Sigmoid colon (tissue), 6 donors: ENCODE measurements at regions not wholly inside any gene's neighbourhood (a gene's known extent, or its start where the extent isn't known, plus 50 kb on each side); places are given as distances from the start of the nearest gene placed in this dataset.

Source experiments
- DNase-seq: peaks from one replicate; pipeline ENCODE4 v3.0.0-alpha.2; 2019
- H3K27ac ChIP-seq, 4 donors: fragments of 200-600 bp; sonication (generic); one replicate each; pipeline ENCODE4 v1.5.1; 2016 to 2019; ENCODE audit warnings: mild to moderate bottlenecking in 1 of 4
- H3K27me3 ChIP-seq, 3 donors: fragments of 200-600 bp; sonication (generic); one replicate each; pipeline ENCODE4 v1.5.1; 2019; ENCODE audit warnings: mild to moderate bottlenecking in 1 of 3
- H3K36me3 ChIP-seq, 4 donors: fragments of 200-600 bp; sonication (generic); one replicate each; pipeline ENCODE4 v1.5.1; 2016 to 2019
- H3K4me1 ChIP-seq, 4 donors: fragments of 200-600 bp; sonication (generic); one replicate each; pipeline ENCODE4 v1.5.1; 2017 to 2019
- H3K4me3 ChIP-seq, 4 donors: fragments of 200-600 bp; sonication (generic); one replicate each; pipeline ENCODE4 v1.5.1; 2017 to 2019; ENCODE audit warnings: mild to moderate bottlenecking in 2 of 4, moderate library complexity in 1 of 4
- H3K9me3 ChIP-seq, 4 donors: fragments of 200-600 bp in 3 of 4; sonication (generic) in 3 of 4; one replicate each; pipeline versions ENCODE4 v1.5.1 to v1.6.1; 2013 to 2019
- EP300 ChIP-seq, 4 donors: sonication (generic); formaldehyde crosslinking; IDR thresholded peaks; one replicate each; pipeline ENCODE4 v1.6.1; 2017; ENCODE audit warnings: antibody characterized with exemption in 4 of 4
- POLR2A ChIP-seq, 2 donors: fragments of 450-650 bp; IDR thresholded peaks; one replicate each; pipeline ENCODE4 v1.6.1; 2016; ENCODE audit warnings: antibody characterized with exemption in 2 of 2, mild to moderate bottlenecking in 2 of 2, moderate library complexity in 2 of 2
- POLR2AphosphoS5 ChIP-seq, 4 donors: sonication (generic); formaldehyde crosslinking; IDR thresholded peaks; one replicate each; pipeline ENCODE4 v1.6.1; 2017; ENCODE audit warnings: antibody characterized with exemption in 4 of 4
- WGBS, 2 donors: extraction: QIAGEN DNeasy Blood & Tissue Kit; methylation state at CpG; one replicate each; pipeline ENCODE4 v1.1.7; 2013; 5-methylcytosine and 5-hydroxymethylcytosine counted together
- intact Hi-C: fragments of 100-400 bp; cut with DNase I; formaldehyde crosslinking; loops from one replicate; pipeline ENCODE4 v1.15.1; 2023
- TF ChIP-seq, protein P1 (sequence below), 4 experiments: fragments of 450-650 bp in 3 of 4; fragments of 200-600 bp in 1 of 4; IDR thresholded peaks; one replicate each; pipeline ENCODE4 v1.5.1; 2016 to 2019; ENCODE audit warnings: antibody characterized with exemption in 4 of 4, mild to moderate bottlenecking in 3 of 4, moderate library complexity in 2 of 4
- donor health status: healthy with polysubstance abuse.
- donor health status: healthy.

DNA sequence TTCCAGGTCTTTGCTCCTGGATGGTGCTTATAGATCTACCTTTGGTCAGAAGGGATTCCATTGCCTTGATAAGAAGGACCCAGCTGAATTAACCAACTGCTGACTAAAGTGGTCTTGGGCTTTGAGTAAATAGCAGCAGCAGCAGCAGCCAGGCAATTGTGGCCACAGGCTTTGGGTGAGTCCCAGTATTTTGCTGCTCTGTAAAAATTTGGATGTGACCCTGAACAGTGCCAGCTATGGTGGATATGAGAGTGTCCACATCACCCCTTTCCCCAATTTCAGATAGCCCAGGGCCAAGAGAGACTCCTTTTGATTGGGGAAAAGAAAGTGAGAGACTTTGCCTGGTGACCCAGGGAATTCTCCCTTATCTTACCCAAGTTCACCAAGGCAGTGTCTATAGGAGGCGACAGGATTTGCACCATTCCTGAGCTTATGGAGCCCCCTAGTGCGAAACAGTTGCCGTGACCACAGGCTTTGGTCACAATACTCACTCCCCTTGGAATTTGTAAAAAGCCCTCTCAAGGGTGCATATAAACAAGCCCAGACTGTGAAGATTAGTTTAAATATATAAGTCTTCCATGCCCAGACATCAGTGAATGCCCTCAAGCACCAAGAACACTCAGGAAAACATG lies 518.0 kb downstream of the TMA16 start:
- no peaks in the 10 kb centered on the region for H3K36me3 ChIP-seq
- 15 to 17% methylated on average over 3 of the region's 3 CpGs for WGBS, 2 donors
- no peak for DNase-seq
- H3K9me3 ChIP-seq, result no peaks in the 10 kb centered on the region
- H3K4me3 ChIP-seq, result no peak overlapping the region
- TF ChIP-seq POLR2AphosphoS5 (IDR thresholded peaks at IDR 0.05), result no peak
- no peak for TF ChIP-seq POLR2A (IDR thresholded peaks at IDR 0.05)
- TF ChIP-seq EP300 (IDR thresholded peaks at IDR 0.05), result no peak
- TF ChIP-seq, protein P1, sequence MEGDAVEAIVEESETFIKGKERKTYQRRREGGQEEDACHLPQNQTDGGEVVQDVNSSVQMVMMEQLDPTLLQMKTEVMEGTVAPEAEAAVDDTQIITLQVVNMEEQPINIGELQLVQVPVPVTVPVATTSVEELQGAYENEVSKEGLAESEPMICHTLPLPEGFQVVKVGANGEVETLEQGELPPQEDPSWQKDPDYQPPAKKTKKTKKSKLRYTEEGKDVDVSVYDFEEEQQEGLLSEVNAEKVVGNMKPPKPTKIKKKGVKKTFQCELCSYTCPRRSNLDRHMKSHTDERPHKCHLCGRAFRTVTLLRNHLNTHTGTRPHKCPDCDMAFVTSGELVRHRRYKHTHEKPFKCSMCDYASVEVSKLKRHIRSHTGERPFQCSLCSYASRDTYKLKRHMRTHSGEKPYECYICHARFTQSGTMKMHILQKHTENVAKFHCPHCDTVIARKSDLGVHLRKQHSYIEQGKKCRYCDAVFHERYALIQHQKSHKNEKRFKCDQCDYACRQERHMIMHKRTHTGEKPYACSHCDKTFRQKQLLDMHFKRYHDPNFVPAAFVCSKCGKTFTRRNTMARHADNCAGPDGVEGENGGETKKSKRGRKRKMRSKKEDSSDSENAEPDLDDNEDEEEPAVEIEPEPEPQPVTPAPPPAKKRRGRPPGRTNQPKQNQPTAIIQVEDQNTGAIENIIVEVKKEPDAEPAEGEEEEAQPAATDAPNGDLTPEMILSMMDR (IDR thresholded peaks at IDR 0.05), result no peak
- H3K4me1 ChIP-seq, result no peaks in the 10 kb centered on the region
- no peak overlapping the region for H3K27ac ChIP-seq
- intact Hi-C loops, result no loop called here
- no peaks in the 10 kb centered on the region for H3K27me3 ChIP-seq

DNA sequence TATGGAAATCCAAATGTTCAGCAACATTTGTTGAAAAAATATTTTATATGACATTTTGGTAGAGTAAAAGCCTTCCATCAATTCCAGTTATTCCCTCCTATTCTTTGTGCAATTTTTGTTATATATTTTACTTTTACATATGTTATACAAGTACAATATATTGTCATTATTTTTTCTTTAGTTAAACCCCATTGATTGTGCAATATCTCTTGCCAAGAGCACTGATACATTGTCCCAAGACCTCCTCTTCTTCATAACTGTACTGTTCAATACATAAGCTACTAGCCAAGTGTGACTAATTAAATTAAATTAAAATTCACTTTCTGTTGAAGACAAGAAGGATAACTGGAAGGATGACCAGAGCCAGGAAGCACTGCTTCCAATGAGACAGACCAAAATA lies 527.5 kb downstream of the TMA16 start:
- H3K27me3 ChIP-seq, result no peaks in the 10 kb centered on the region
- intact Hi-C loops, result no loop called here
- H3K4me3 ChIP-seq, result no peak overlapping the region
- TF ChIP-seq, protein P1 (IDR thresholded peaks at IDR 0.05), result no peak
- TF ChIP-seq EP300 (IDR thresholded peaks at IDR 0.05) (no peak), POLR2AphosphoS5 (IDR thresholded peaks at IDR 0.05) (no peak), POLR2A (IDR thresholded peaks at IDR 0.05) (no peak)
- H3K27ac ChIP-seq, result no peak overlapping the region
- H3K9me3 ChIP-seq, result peaks cover 0 to 7% (median 2%) of the 10 kb centered on the region in 4 donors
- no peaks in the 10 kb centered on the region for H3K36me3 ChIP-seq
- no peaks in the 10 kb centered on the region for H3K4me1 ChIP-seq
- DNase-seq, result no peak

DNA sequence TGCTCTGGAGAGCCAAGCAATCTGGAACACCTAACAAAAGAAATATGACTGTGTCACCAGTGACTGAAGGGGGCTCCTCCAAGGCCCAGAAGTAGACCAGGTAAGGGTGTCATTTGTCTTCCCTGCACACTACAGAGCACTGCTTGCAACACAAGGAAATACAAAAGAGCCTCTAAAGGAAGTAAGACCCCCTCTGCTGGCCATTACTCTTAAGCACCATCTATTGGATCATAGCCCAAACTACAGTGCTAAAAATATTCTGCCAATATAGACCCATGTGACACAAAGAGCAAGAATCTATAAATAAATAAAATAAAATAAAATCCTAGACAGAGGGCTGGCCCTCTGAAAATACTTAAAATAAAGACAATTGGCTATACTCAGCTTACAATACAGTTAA lies 528.7 kb downstream of the TMA16 start:
- DNase-seq, result no peak
- intact Hi-C loops, result no loop called here
- TF ChIP-seq POLR2AphosphoS5 (IDR thresholded peaks at IDR 0.05) (no peak), EP300 (IDR thresholded peaks at IDR 0.05) (no peak), POLR2A (IDR thresholded peaks at IDR 0.05) (no peak)
- TF ChIP-seq, protein P1 (IDR thresholded peaks at IDR 0.05), result no peak
- H3K4me1 ChIP-seq, result no peaks in the 10 kb centered on the region
- no peak overlapping the region for H3K4me3 ChIP-seq
- H3K27me3 ChIP-seq, result no peaks in the 10 kb centered on the region
- H3K36me3 ChIP-seq, result no peaks in the 10 kb centered on the region
- H3K9me3 ChIP-seq, result peaks cover 0 to 7% (median 2%) of the 10 kb centered on the region in 4 donors
- H3K27ac ChIP-seq, result no peak overlapping the region

DNA sequence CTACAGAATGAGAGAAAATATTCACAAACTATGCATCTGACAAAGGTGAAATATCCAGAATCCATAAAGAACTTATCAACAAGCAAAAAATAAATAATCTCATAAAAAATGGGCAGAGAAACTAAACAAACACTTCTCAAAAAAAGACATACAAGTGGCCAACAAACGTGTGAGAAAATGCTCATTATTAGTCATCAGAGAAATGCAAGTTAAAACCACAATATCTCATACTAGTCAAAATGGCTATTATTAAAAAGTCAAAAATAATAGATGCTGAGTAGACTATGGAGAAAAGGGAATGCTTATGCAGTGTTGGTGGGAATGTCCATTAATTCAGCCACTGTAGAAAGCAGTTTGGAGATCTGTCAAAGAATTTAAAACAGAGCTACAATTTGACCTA lies 533.3 kb downstream of the TMA16 start:
- WGBS, 2 donors, result 54 to 60% methylated on average over 1 of the region's 1 CpG
- Histone ChIP-seq H3K27me3 (no peaks in the 10 kb centered on the region), H3K4me3 (no peak overlapping the region)

More for the DNA sequence above, 533.3 kb downstream of the TMA16 start:
- TF ChIP-seq POLR2A (IDR thresholded peaks at IDR 0.05) (no peak), POLR2AphosphoS5 (IDR thresholded peaks at IDR 0.05) (no peak), EP300 (IDR thresholded peaks at IDR 0.05) (no peak)
- TF ChIP-seq, protein P1 (IDR thresholded peaks at IDR 0.05), result no peak
- no peak for DNase-seq
- H3K27ac ChIP-seq, result no peak overlapping the region
- H3K9me3 ChIP-seq, result peaks cover 0 to 7% (median 0%) of the 10 kb centered on the region in 4 donors
- H3K36me3 ChIP-seq, result no peaks in the 10 kb centered on the region
- no peaks in the 10 kb centered on the region for H3K4me1 ChIP-seq
- intact Hi-C loops, result no loop called here
